ENCODE measurements at regions not wholly inside any gene's neighbourhood (a gene's known extent, or its start where the extent isn't known, plus 50 kb on each side); places are given as distances from the start of the nearest gene placed in this dataset.

DNA sequence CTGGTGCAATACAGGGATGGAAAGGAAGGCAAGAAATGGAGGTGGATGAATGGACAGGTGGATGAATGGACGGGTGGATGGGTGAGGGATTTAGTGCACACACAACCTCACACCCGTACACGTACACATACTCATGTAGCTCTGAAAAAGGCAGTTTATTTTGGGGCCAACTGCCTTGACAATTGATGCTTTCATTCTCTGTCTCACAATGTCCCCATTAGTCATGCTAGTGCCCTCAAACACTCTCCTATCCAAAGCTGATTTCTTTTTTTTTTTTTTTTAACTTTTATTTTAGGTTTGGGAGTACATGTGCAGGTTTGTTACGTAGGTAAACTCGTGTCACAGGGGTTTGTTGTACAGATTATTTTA lies 495.0 kb downstream of the DMAC1 start:
- no peak for ATAC-seq
- WGBS (ENCODE audit: insufficient coverage): 83% methylated on average over 3 of the region's 5 CpGs
- peaks cover 8% of the 10 kb centered on the region for H3K9me3 ChIP-seq (ENCODE audit: control insufficient read depth, insufficient read depth, low read length)
- H3K27ac ChIP-seq (ENCODE audit: low read length): no peak overlapping the region
- DNase-seq: no peak
- Mint-ChIP-seq H3K9me3 (peaks cover 3 to 14% of the 10 kb centered on the region in 2 donors), H3K27ac (no peak overlapping the region), H3K4me1 (no peaks in the 10 kb centered on the region), H3K4me3 (no peak overlapping the region), H3K36me3 (peaks cover 3% of the 10 kb centered on the region), H3K27me3 (ENCODE audit: low read depth in 2 of 2) (peaks cover 25 to 43% of the 10 kb centered on the region in 2 donors)
- TF ChIP-seq, protein P1, sequence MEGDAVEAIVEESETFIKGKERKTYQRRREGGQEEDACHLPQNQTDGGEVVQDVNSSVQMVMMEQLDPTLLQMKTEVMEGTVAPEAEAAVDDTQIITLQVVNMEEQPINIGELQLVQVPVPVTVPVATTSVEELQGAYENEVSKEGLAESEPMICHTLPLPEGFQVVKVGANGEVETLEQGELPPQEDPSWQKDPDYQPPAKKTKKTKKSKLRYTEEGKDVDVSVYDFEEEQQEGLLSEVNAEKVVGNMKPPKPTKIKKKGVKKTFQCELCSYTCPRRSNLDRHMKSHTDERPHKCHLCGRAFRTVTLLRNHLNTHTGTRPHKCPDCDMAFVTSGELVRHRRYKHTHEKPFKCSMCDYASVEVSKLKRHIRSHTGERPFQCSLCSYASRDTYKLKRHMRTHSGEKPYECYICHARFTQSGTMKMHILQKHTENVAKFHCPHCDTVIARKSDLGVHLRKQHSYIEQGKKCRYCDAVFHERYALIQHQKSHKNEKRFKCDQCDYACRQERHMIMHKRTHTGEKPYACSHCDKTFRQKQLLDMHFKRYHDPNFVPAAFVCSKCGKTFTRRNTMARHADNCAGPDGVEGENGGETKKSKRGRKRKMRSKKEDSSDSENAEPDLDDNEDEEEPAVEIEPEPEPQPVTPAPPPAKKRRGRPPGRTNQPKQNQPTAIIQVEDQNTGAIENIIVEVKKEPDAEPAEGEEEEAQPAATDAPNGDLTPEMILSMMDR (IDR thresholded peaks at IDR 0.05): no peak
- H3K36me3 ChIP-seq (ENCODE audit: control insufficient read depth, insufficient read depth, low read length): no peaks in the 10 kb centered on the region
- H3K27me3 ChIP-seq (ENCODE audit: control insufficient read depth, insufficient read depth, low read length): peaks cover 4% of the 10 kb centered on the region
- H3K4me1 ChIP-seq (ENCODE audit: control insufficient read depth, insufficient read depth, low read length): no peaks in the 10 kb centered on the region
- intact Hi-C loops (cut with micrococcal nuclease): no loop called here
- H3K4me3 ChIP-seq (ENCODE audit: low read length): no peak overlapping the region

DNA sequence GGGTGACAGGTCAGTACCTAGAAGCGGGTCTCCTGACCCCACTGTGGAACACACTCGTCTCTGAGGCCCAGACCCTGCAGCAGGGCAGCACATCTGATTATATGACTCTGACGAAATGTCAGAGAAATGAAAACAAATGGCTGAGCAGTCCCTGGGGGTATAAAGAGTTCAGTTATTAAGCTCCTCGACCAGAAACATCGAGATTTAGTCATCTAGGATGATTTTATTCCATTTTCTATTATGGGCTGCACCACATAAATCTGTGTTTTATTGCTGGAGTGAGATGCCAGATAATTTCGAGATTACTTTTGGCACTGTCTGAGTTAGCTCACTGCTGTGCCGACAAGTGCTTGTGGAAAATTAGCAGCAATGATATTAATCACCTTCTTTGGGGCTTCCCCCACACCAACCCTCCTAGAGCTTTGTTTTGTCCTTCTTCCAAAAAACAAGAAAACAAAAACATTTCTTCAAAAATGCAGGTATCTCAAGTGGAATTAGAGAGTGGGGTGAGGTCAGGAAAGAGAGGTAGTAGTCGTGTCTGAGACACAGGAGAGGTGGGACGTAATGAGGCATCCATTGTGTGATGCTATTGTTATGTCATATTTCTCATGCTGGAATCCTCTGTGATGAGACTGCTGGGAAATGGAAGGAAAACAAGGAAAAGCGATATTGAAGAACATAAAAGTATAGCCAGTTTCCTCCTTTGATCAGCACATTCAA lies 495.5 kb downstream of the DMAC1 start:
- no peaks in the 10 kb centered on the region for H3K36me3 Mint-ChIP-seq
- peaks cover 0 to 14% of the 10 kb centered on the region in 2 donors for H3K9me3 Mint-ChIP-seq
- WGBS (ENCODE audit: insufficient coverage): 81% methylated on average over 10 of the region's 10 CpGs

DNA sequence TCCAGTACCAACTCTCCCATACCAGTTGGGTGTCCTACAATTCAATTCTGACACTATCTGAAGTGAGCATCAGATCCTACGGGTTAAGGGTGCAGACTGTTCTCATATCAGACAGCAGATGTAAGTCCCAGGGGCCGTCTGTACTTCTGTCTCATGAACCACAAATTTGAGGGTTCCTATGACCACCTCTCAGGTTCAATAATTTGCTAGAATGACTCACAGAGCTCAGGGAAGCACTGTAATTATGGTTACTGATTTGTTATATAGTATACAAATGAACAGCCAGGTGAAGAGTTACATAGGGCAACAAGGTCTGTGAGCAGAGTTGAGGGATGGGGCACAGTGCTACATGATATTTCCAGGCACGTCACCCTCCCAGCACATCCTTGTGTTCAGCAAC lies 499.1 kb downstream of the DMAC1 start:
- H3K27ac Mint-ChIP-seq: no peak overlapping the region
- DNase-seq: no peak
- no peak overlapping the region for H3K4me3 ChIP-seq (ENCODE audit: low read length)
- peaks cover 21 to 22% of the 10 kb centered on the region in 2 donors for H3K4me1 Mint-ChIP-seq
- H3K36me3 Mint-ChIP-seq: no peaks in the 10 kb centered on the region
- intact Hi-C loops (cut with micrococcal nuclease): no loop called here
- H3K4me3 Mint-ChIP-seq: no peak overlapping the region
- ATAC-seq: no peak
- TF ChIP-seq, protein P1 (IDR thresholded peaks at IDR 0.05): no peak
- peaks cover 2 to 5% of the 10 kb centered on the region in 2 donors for H3K9me3 Mint-ChIP-seq
- H3K27ac ChIP-seq (ENCODE audit: low read length): no peak overlapping the region
- H3K4me1 ChIP-seq (ENCODE audit: control insufficient read depth, insufficient read depth, low read length): peaks cover 9% of the 10 kb centered on the region
- H3K9me3 ChIP-seq (ENCODE audit: control insufficient read depth, insufficient read depth, low read length): no peaks in the 10 kb centered on the region
- H3K27me3 ChIP-seq (ENCODE audit: control insufficient read depth, insufficient read depth, low read length): peaks cover 2% of the 10 kb centered on the region
- 79% methylated on average over 2 of the region's 3 CpGs for WGBS (ENCODE audit: insufficient coverage)
- peaks cover 18 to 35% of the 10 kb centered on the region in 2 donors for H3K27me3 Mint-ChIP-seq (ENCODE audit: low read depth in 2 of 2)
- H3K36me3 ChIP-seq (ENCODE audit: control insufficient read depth, insufficient read depth, low read length): no peaks in the 10 kb centered on the region

More for the DNA sequence above, 495.5 kb downstream of the DMAC1 start:
- H3K27me3 ChIP-seq (ENCODE audit: control insufficient read depth, insufficient read depth, low read length): peaks cover 4% of the 10 kb centered on the region
- peaks cover 3% of the 10 kb centered on the region for H3K9me3 ChIP-seq (ENCODE audit: control insufficient read depth, insufficient read depth, low read length)
- Mint-ChIP-seq H3K4me1 (no peaks in the 10 kb centered on the region), H3K4me3 (no peak overlapping the region), H3K27ac (no peak overlapping the region), H3K27me3 (ENCODE audit: low read depth in 2 of 2) (peaks cover 25 to 43% of the 10 kb centered on the region in 2 donors)
- no peaks in the 10 kb centered on the region for H3K36me3 ChIP-seq (ENCODE audit: control insufficient read depth, insufficient read depth, low read length)
- intact Hi-C loops (cut with micrococcal nuclease): no loop called here
- DNase-seq (no peak), ATAC-seq (no peak)
- TF ChIP-seq, protein P1 (IDR thresholded peaks at IDR 0.05): no peak
- no peak overlapping the region for H3K27ac ChIP-seq (ENCODE audit: low read length)
- no peaks in the 10 kb centered on the region for H3K4me1 ChIP-seq (ENCODE audit: control insufficient read depth, insufficient read depth, low read length)
- H3K4me3 ChIP-seq (ENCODE audit: low read length): no peak overlapping the region
